ENCODE measurements at regions not wholly inside any gene's neighbourhood (a gene's known extent, or its start where the extent isn't known, plus 50 kb on each side); places are given as distances from the start of the nearest gene placed in this dataset.

GRCh38 chr9:13556656-13557055 lies 277.2 kb upstream of the MPDZ start:
- FAIRE-seq (no peak), DNase-seq (ENCODE audit: low read depth, low spot score) (no peak)
- dilution Hi-C loops (cut with MboI; ENCODE audit: extremely low pct_ligation_motif_present, low sequenced_read_pairs) = no loop called here
- Histone ChIP-seq H3K4me1 (ENCODE audit: control insufficient read depth, extremely low read depth, insufficient read depth, low read length) (no peaks in the 10 kb centered on the region), H3K9me3 (ENCODE audit: control insufficient read depth, low read depth, low read length) (no peaks in the 10 kb centered on the region), H3K36me3 (ENCODE audit: control insufficient read depth in 2 of 2, extremely low read depth in 1 of 2, insufficient read depth in 2 of 2, low read length in 2 of 2) (no peaks in the 10 kb centered on the region), H3K4me3 (ENCODE audit: control insufficient read depth in 2 of 3, extremely low read depth in 1 of 3, insufficient read depth in 2 of 3, low read depth in 1 of 3, low read length in 3 of 3) (no peak overlapping the region), H3K79me2 (ENCODE audit: control insufficient read depth, insufficient read depth, low read length) (no peaks in the 10 kb centered on the region), H3K4me2 (ENCODE audit: control insufficient read depth, extremely low read depth, insufficient read depth, low read depth, low read length) (no peak overlapping the region), H3K9ac (ENCODE audit: control insufficient read depth, extremely low read depth, insufficient read depth, low read length) (no peak overlapping the region), H3K9me1 (ENCODE audit: control insufficient read depth, extremely low read depth, insufficient read depth, low read length) (no peaks in the 10 kb centered on the region), H4K20me1 (ENCODE audit: control insufficient read depth, extremely low read depth, insufficient read depth, low read length) (no peaks in the 10 kb centered on the region), H3K27ac (ENCODE audit: control insufficient read depth, insufficient read depth, low read length) (no peak overlapping the region), H3K27me3 (ENCODE audit: control insufficient read depth, extremely low read depth, insufficient read depth, low read length) (no peaks in the 10 kb centered on the region), H2AFZ (ENCODE audit: control insufficient read depth, low read length) (no peak overlapping the region)
- TF ChIP-seq EZH2 (IDR thresholded peaks at IDR 0.05; ENCODE audit: low read length) = no peak
- no peak for TF ChIP-seq CTCF (optimal IDR thresholded peaks at IDR 0.05 in 1 of 3, IDR thresholded peaks at IDR 0.05 in 1 of 3, conservative IDR thresholded peaks at IDR 0.05 in 1 of 3; ENCODE audit: extremely low read depth in 1 of 3, insufficient read depth in 2 of 3, low read length in 3 of 3)

GRCh38 chr9:13555989-13556500 lies 276.6 kb upstream of the MPDZ start:
- Histone ChIP-seq H3K36me3 (ENCODE audit: control insufficient read depth in 2 of 2, extremely low read depth in 1 of 2, insufficient read depth in 2 of 2, low read length in 2 of 2) (no peaks in the 10 kb centered on the region), H3K4me2 (ENCODE audit: control insufficient read depth, extremely low read depth, insufficient read depth, low read depth, low read length) (no peak overlapping the region), H3K27ac (ENCODE audit: control insufficient read depth, insufficient read depth, low read length) (no peak overlapping the region), H3K9me3 (ENCODE audit: control insufficient read depth, low read depth, low read length) (no peaks in the 10 kb centered on the region), H3K4me3 (ENCODE audit: control insufficient read depth in 2 of 3, extremely low read depth in 1 of 3, insufficient read depth in 2 of 3, low read depth in 1 of 3, low read length in 3 of 3) (no peak overlapping the region), H3K9me1 (ENCODE audit: control insufficient read depth, extremely low read depth, insufficient read depth, low read length) (no peaks in the 10 kb centered on the region), H3K4me1 (ENCODE audit: control insufficient read depth, extremely low read depth, insufficient read depth, low read length) (no peaks in the 10 kb centered on the region), H3K27me3 (ENCODE audit: control insufficient read depth, extremely low read depth, insufficient read depth, low read length) (no peaks in the 10 kb centered on the region), H3K9ac (ENCODE audit: control insufficient read depth, extremely low read depth, insufficient read depth, low read length) (no peak overlapping the region), H2AFZ (ENCODE audit: control insufficient read depth, low read length) (no peak overlapping the region), H4K20me1 (ENCODE audit: control insufficient read depth, extremely low read depth, insufficient read depth, low read length) (no peaks in the 10 kb centered on the region), H3K79me2 (ENCODE audit: control insufficient read depth, insufficient read depth, low read length) (no peaks in the 10 kb centered on the region)
- dilution Hi-C loops (cut with MboI; ENCODE audit: extremely low pct_ligation_motif_present, low sequenced_read_pairs) = no loop called here
- no peak for TF ChIP-seq EZH2 (IDR thresholded peaks at IDR 0.05; ENCODE audit: low read length)
- TF ChIP-seq CTCF (optimal IDR thresholded peaks at IDR 0.05 in 1 of 3, IDR thresholded peaks at IDR 0.05 in 1 of 3, conservative IDR thresholded peaks at IDR 0.05 in 1 of 3; ENCODE audit: extremely low read depth in 1 of 3, insufficient read depth in 2 of 3, low read length in 3 of 3) = no peak
- DNase-seq (ENCODE audit: low read depth, low spot score) (no peak), FAIRE-seq (no peak)

Data from keratinocyte (primary cell).